Natural killer cell treated with Interleukin-12 subunit alpha and Interleukin-12 subunit beta and Interleukin-15 and Interleukin-18, amount 100 ng/mL, for 72 hours (primary cell): ENCODE measurements at regions not wholly inside any gene's neighbourhood (a gene's known extent, or its start where the extent isn't known, plus 50 kb on each side); places are given as distances from the start of the nearest gene placed in this dataset.
"Not testable (repeated sequence)": the region's sequence is repeated elsewhere in the genome, so short reads cannot be mapped to it uniquely, and the experiment has no call there.

Experiments used
- ATAC-seq, 2 donors: fragments of 150-1000 bp; cut with Tn5 transposase in 1 of 2; sonication (Bioruptor Pico), chemical (Tn5 transposase) in 1 of 2; 2 replicates each; pipeline ENCODE4 v1.10.0; 2021
- DNase-seq: peaks from one replicate; pipeline ENCODE4 v3.0.0; 2022; ENCODE audit warnings: low spot score
- H3K27ac Mint-ChIP-seq, 2 donors: 1 replicate in 1 of 2; 2 replicates in 1 of 2; pipeline ENCODE4 v1.8.0; 2022; ENCODE audit warnings: mixed read lengths in 2 of 2, mild to moderate bottlenecking in 1 of 2, moderate library complexity in 1 of 2
- H3K27me3 Mint-ChIP-seq, 2 donors: 1 replicate in 1 of 2; 2 replicates in 1 of 2; pipeline ENCODE4 v1.8.0; 2022; ENCODE audit warnings: mixed read lengths in 2 of 2
- H3K36me3 Mint-ChIP-seq: one replicate; pipeline ENCODE4 v1.8.0; 2022; ENCODE audit warnings: mixed read lengths
- H3K4me1 Mint-ChIP-seq, 2 donors: 1 replicate in 1 of 2; 2 replicates in 1 of 2; pipeline ENCODE4 v1.8.0; 2022; ENCODE audit warnings: low read depth in 2 of 2, mixed read lengths in 2 of 2, mild to moderate bottlenecking in 1 of 2
- H3K4me3 Mint-ChIP-seq: one replicate; pipeline ENCODE4 v1.8.0; 2022; ENCODE audit warnings: mixed read lengths
- H3K9me3 Mint-ChIP-seq: 2 replicates; pipeline ENCODE4 v1.8.0; 2022; ENCODE audit warnings: mixed read lengths

DNA sequence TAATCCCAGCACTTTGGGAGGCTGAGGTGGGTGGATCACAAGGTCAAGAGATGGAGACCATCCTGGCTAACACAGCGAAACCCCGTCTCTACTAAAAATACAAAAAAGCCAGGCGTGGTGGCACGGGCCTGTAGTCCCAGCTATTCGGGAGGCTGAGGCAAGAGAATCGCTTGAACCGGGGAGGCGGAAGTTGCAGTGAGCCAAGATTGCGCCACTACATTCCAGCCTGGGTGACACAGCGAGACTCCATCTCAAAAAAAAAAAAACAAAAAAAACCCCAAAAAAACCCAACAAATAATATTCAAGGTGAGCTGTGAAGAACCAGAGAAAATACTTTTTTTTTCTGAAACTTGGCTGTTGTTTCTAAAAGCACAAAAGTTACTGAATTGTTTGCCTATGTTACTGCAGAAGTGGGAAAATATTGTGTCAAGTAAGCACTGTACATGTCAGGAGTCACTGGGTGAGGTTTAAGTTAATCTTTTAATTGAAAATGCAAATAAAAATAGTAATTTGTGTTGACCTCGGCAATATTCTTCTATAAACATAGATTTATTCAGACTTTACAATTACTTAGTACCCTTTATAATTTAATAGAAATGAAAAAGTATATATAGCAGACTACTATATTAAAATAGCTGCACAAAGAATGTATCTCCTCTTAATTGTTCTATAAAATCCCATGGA, 55.4 kb upstream of the USP3 start:
- not testable (repeated sequence) for H3K27me3 Mint-ChIP-seq, H3K36me3 Mint-ChIP-seq, H3K27ac Mint-ChIP-seq, H3K4me3 Mint-ChIP-seq, ATAC-seq, DNase-seq, H3K9me3 Mint-ChIP-seq, H3K4me1 Mint-ChIP-seq

DNA sequence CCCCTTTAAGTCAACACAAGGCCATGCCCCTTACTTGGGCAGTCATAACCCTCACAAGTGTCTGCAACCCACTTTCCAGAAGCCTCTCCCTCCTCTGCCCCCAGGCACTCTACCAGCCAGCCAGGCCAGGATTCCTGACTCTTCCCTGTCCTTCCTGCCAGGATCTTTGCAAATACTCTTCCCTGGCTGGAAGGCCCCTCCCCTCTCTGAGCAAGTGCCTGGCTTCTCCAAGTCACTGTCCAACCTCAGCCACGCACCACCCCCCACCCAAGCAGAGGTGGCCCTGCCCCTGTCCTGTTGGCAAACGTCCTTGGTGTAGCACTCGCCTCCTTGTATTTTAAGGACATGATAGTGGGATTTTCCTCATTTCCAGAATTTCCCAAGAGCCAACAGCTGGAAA, 54.7 kb upstream of the USP3 start:
- Mint-ChIP-seq H3K36me3 (no peaks in the 10 kb centered on the region), H3K27me3 (peaks cover 0 to 2% of the 10 kb centered on the region in 2 donors), H3K9me3 (no peaks in the 10 kb centered on the region), H3K4me3 (no peak overlapping the region), H3K27ac (no peak overlapping the region), H3K4me1 (no peaks in the 10 kb centered on the region)
- ATAC-seq, result no peak
- DNase-seq, result no peak

DNA sequence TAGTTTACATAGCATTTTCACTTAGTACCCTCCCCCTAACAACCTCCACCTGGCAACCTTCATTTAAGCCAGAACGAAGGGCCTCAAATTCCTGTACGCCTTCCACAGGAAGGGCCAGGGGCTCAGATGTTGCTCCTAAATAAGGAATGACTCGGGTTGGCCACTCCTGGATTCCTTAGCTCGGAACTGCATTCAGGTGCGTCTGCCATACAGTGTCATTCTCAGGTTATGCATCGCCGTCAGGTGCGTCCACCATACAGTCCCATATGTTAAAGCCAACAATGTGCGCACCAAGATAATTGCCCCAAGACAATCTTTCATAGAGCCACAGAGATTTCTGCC, 53.5 kb upstream of the USP3 start:
- DNase-seq (no peak), ATAC-seq (no peak)
- H3K27me3 Mint-ChIP-seq, result peaks cover 0 to 2% of the 10 kb centered on the region in 2 donors
- H3K9me3 Mint-ChIP-seq, result no peaks in the 10 kb centered on the region
- H3K4me1 Mint-ChIP-seq, result no peaks in the 10 kb centered on the region
- no peak overlapping the region for H3K4me3 Mint-ChIP-seq
- H3K36me3 Mint-ChIP-seq, result no peaks in the 10 kb centered on the region
- H3K27ac Mint-ChIP-seq, result no peak overlapping the region

DNA sequence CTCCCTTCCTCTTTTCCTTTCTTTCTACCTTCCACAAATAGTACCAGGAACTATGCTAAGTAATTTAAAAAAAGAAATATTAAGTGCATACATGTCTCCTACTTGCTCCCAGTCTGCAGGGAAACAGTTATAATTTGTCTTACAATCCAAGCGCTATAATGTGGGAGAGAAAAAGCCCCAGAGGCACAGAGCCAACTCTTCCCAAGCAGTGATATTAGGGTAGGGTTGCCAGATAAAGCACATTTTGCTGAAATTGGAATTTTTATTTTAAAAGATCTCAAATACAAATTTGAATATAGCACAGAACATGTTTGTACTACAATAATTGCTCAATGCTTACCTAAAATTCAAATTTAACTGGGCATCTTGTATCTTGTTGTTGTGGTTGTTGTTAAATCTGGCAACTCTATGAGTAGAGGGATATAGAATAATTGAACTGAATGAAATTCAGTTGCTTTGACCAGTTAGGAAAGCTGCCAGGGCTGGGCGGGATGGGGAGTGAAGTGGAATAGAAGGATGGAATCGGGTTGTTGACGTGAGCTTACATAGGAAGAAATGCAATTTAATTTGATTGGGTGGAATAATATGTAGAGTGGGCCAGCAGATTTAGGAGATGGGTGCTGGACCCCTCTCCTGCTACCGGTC, 52.6 kb upstream of the USP3 start:
- H3K27me3 Mint-ChIP-seq, result peaks cover 0 to 2% of the 10 kb centered on the region in 2 donors
- no peak overlapping the region for H3K27ac Mint-ChIP-seq
- ATAC-seq (no peak), DNase-seq (no peak)
- no peaks in the 10 kb centered on the region for H3K9me3 Mint-ChIP-seq
- H3K36me3 Mint-ChIP-seq, result no peaks in the 10 kb centered on the region
- H3K4me1 Mint-ChIP-seq, result no peaks in the 10 kb centered on the region
- no peak overlapping the region for H3K4me3 Mint-ChIP-seq

DNA sequence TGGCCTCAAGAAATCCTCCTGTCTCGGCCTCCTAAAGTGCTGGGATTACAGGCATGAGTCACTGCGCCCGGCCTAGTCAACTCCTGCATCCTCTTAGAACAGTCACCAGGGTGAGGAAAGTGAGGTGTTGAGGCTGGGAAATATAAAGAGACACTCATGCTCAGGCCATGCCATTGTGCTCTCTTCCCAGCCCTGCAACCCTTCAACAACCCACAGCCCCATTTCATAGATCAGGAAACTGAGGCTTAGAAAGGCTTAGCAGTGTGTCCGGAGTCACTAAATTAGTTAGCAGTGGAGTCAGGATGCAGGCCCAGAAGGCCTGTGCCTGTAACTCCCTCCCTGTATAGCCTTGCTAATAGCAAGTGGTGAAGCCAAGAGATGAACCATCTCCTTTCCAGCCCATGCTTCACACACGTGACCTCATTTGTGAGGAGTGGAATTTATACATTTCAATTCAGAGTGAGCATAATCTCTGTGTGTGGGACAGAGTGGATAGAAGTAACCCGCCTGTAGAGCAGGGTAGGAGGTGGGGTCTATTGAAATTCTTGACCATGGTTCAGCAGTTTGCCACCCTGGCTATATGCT, 51.7 kb upstream of the USP3 start:
- Mint-ChIP-seq H3K4me3 (no peak overlapping the region), H3K36me3 (no peaks in the 10 kb centered on the region), H3K27me3 (peaks cover 0 to 2% of the 10 kb centered on the region in 2 donors), H3K9me3 (no peaks in the 10 kb centered on the region), H3K27ac (no peak overlapping the region), H3K4me1 (no peaks in the 10 kb centered on the region)
- DNase-seq (no peak), ATAC-seq (no peak)

DNA sequence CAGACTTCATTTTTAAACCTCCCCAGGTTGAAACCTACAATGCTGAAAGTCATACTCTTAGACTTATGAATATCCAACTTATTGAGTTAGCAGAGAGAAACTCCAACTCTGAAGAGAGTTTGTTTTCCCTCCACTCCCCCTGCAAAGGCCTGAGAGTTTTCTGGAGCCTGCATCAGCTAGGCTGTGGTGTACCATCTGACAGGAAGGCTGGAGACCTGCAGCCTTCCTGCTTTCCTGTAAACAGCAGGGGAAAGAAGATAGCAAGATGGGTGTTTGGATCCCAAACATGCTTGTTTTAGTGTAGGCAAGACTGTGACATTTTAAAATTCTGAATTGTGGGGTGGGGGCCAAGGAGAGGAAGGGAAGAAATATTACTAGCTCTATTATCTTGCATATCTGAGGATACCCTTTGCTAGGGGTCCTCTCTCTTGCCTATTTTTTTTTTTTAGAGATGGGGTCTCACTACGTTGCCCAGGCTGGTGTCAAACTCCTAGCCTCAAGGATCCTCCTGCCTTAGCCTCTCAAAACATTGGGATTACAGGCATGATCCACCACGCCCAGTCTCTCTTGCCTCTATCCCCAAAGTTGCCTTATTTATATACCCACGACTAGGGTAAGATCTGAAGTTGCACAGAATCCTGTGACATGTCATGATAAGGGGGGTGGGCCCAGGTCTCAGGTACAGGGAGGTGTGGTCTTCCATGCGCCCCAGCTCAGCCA, 51.0 kb upstream of the USP3 start:
- no peaks in the 10 kb centered on the region for H3K36me3 Mint-ChIP-seq

DNA sequence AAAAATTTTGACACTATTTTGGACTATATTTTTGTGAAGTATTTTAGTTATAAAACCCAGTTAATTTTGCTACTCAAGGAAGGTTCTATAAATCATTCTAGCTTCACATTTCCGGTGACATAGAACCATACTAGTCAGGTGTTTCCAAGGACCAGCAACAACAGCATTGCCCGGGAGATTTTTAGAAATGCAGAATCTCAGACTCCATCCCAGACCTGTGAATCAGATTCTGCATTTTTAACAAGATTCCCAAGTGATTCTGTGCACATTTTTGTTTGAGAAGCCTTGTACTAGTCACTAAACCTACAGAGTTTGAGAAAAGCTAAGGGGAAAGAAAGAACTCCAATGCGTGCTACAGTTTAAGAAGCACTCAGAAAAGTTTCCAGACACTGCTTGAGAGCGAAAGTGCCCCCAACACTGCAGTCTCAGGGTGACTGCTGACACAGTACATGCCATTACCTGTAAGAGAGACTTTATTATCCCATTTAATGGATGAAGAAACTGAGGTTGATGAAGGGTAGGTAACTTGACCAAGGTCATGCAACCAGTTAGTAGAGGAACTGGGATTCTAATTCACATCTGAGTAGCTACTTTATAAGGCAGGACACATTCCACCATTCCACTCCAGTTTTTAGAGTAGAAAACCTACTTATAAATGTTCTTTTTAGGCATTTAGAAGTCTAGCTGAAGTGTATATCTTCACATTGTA, 49.7 kb upstream of the USP3 start:
- Mint-ChIP-seq H3K27ac (no peak overlapping the region), H3K4me3 (no peak overlapping the region), H3K36me3 (no peaks in the 10 kb centered on the region), H3K9me3 (no peaks in the 10 kb centered on the region), H3K4me1 (no peaks in the 10 kb centered on the region), H3K27me3 (peaks cover 0 to 4% of the 10 kb centered on the region in 2 donors)
- no peak for ATAC-seq
- no peak for DNase-seq

More for the DNA sequence above, 51.0 kb upstream of the USP3 start:
- H3K27me3 Mint-ChIP-seq, result peaks cover 0 to 3% of the 10 kb centered on the region in 2 donors
- no peak overlapping the region for H3K27ac Mint-ChIP-seq
- DNase-seq (no peak), ATAC-seq (no peak)
- no peak overlapping the region for H3K4me3 Mint-ChIP-seq
- no peaks in the 10 kb centered on the region for H3K4me1 Mint-ChIP-seq
- no peaks in the 10 kb centered on the region for H3K9me3 Mint-ChIP-seq
